Mammary epithelial cell (primary cell): ENCODE measurements at regions not wholly inside any gene's neighbourhood (a gene's known extent, or its start where the extent isn't known, plus 50 kb on each side); places are given as distances from the start of the nearest gene placed in this dataset.

Experiments used
- EZH2 ChIP-seq: IDR thresholded peaks from 2 replicates; pipeline ENCODE4 v1.6.1; 2012; ENCODE audit warnings: low read length, inconsistent platforms, borderline replicate concordance
- TF ChIP-seq, protein P1 (sequence below), 2 donors: IDR thresholded peaks in 1 of 2; conservative IDR thresholded peaks in 1 of 2; 2 replicates each; pipeline ENCODE4 v1.5.1; 2011 to 2012; ENCODE audit warnings: inconsistent platforms in 2 of 2, low read length in 2 of 2, mild to moderate bottlenecking in 2 of 2, control low read depth in 1 of 2, low read depth in 1 of 2; ENCODE audit not compliant: insufficient read depth in 1 of 2; ENCODE audit errors: extremely low read depth in 1 of 2

DNA sequence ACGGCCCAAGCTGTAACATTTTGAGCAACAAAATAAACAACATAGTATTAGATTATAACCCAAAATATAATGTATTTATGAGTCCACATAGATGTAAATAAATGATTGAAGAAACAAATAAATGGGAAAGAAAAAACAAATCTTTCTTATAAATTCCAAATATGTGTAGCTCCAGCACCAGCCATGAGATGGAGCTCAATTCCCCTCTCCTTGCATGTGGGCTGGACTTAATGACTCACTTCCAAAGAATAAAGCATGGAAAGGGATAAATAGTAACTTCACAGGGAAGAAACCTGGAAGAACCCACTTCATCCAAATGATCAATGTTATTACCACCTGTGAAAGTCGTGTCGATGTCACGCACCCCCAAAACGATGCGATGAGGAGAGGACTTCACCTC is 158.8 kb downstream of the RPAP3 start:
- TF ChIP-seq, protein P1, sequence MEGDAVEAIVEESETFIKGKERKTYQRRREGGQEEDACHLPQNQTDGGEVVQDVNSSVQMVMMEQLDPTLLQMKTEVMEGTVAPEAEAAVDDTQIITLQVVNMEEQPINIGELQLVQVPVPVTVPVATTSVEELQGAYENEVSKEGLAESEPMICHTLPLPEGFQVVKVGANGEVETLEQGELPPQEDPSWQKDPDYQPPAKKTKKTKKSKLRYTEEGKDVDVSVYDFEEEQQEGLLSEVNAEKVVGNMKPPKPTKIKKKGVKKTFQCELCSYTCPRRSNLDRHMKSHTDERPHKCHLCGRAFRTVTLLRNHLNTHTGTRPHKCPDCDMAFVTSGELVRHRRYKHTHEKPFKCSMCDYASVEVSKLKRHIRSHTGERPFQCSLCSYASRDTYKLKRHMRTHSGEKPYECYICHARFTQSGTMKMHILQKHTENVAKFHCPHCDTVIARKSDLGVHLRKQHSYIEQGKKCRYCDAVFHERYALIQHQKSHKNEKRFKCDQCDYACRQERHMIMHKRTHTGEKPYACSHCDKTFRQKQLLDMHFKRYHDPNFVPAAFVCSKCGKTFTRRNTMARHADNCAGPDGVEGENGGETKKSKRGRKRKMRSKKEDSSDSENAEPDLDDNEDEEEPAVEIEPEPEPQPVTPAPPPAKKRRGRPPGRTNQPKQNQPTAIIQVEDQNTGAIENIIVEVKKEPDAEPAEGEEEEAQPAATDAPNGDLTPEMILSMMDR (conservative IDR thresholded peaks at IDR 0.05 in 1 of 2, IDR thresholded peaks at IDR 0.05 in 1 of 2; ENCODE audit: extremely low read depth in 1 of 2, insufficient read depth in 1 of 2, low read depth in 1 of 2, low read length in 2 of 2), result peak; percentile 68 to 71
- TF ChIP-seq EZH2, result no peak
